ENCODE measurements at regions not wholly inside any gene's neighbourhood (a gene's known extent, or its start where the extent isn't known, plus 50 kb on each side); places are given as distances from the start of the nearest gene placed in this dataset.

- DNase-seq (ENCODE audit: low read depth in 1 of 2, low spot score in 1 of 2), result no peak
- no peak overlapping the region for H3K4me3 ChIP-seq (replicated peaks; ENCODE audit: insufficient read depth, low read length)
- no peaks in the 10 kb centered on the region for H3K27me3 ChIP-seq (ENCODE audit: insufficient read depth, poor library complexity, severe bottlenecking)
- TF ChIP-seq REST (IDR thresholded peaks at IDR 0.05; ENCODE audit: insufficient replicate concordance, low read depth) (no peak), GABPA (IDR thresholded peaks at IDR 0.05; ENCODE audit: low read depth) (no peak), SPI1 (IDR thresholded peaks at IDR 0.05; ENCODE audit: borderline replicate concordance, low read depth) (no peak), CTCF (IDR thresholded peaks at IDR 0.05; ENCODE audit: insufficient read depth, low read length) (no peak), POLR2AphosphoS5 (IDR thresholded peaks at IDR 0.05; ENCODE audit: low read depth) (no peak)
- H3K27ac ChIP-seq (replicated peaks), result no peak overlapping the region
Measured at GRCh38 chrX:42375086-42375485, 402.9 kb downstream of the PPP1R2C start.

GRCh38 chrX:42366181-42366580, 411.8 kb downstream of the PPP1R2C start:
- H3K27ac ChIP-seq (replicated peaks), result no peak overlapping the region
- no peak overlapping the region for H3K4me3 ChIP-seq (replicated peaks; ENCODE audit: insufficient read depth, low read length)
- TF ChIP-seq SPI1 (IDR thresholded peaks at IDR 0.05; ENCODE audit: borderline replicate concordance, low read depth), result no peak
- no peak for TF ChIP-seq GABPA (IDR thresholded peaks at IDR 0.05; ENCODE audit: low read depth)
- TF ChIP-seq POLR2AphosphoS5 (IDR thresholded peaks at IDR 0.05; ENCODE audit: low read depth), result no peak
- no peak for TF ChIP-seq CTCF (IDR thresholded peaks at IDR 0.05; ENCODE audit: insufficient read depth, low read length)
- TF ChIP-seq REST (IDR thresholded peaks at IDR 0.05; ENCODE audit: insufficient replicate concordance, low read depth), result no peak
- no peaks in the 10 kb centered on the region for H3K27me3 ChIP-seq (ENCODE audit: insufficient read depth, poor library complexity, severe bottlenecking)
- DNase-seq (ENCODE audit: low read depth in 1 of 2, low spot score in 1 of 2), result no peak

- H3K27me3 ChIP-seq (ENCODE audit: insufficient read depth, poor library complexity, severe bottlenecking), result no peaks in the 10 kb centered on the region
Measured at GRCh38 chrX:42362219-42362618, 415.7 kb downstream of the PPP1R2C start.

More at GRCh38 chrX:42362219-42362618, 415.7 kb downstream of the PPP1R2C start:
- no peak for DNase-seq (ENCODE audit: low read depth in 1 of 2, low spot score in 1 of 2)
- Histone ChIP-seq H3K4me3 (replicated peaks; ENCODE audit: insufficient read depth, low read length) (no peak overlapping the region), H3K27ac (replicated peaks) (no peak overlapping the region)
- TF ChIP-seq GABPA (IDR thresholded peaks at IDR 0.05; ENCODE audit: low read depth) (no peak), CTCF (IDR thresholded peaks at IDR 0.05; ENCODE audit: insufficient read depth, low read length) (no peak), REST (IDR thresholded peaks at IDR 0.05; ENCODE audit: insufficient replicate concordance, low read depth) (no peak), SPI1 (IDR thresholded peaks at IDR 0.05; ENCODE audit: borderline replicate concordance, low read depth) (no peak), POLR2AphosphoS5 (IDR thresholded peaks at IDR 0.05; ENCODE audit: low read depth) (no peak)
